ENCODE measurements at regions not wholly inside any gene's neighbourhood (a gene's known extent, or its start where the extent isn't known, plus 50 kb on each side); places are given as distances from the start of the nearest gene placed in this dataset.

DNA sequence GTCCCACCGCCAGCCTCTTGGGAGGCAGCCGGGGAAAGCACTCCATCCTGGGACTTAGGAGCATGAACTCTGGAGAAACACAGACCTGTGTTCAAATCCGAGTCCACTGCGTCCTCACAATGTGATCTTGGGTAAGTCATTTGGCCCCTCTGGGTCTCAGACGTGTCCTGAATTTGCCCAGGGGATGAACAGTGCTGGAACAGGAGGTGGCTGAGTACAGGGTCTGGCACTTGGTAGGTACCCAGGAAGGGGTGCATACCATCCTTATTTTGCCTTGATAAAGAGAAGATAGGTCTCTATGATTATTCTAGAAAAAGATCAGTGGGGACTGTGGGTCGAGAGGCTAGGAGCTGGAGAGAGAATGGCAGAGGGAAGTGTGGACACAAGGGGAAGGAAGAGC, 135.7 kb downstream of the FGF18 start:
- ATAC-seq (ENCODE audit: low read depth) (no peak), DNase-seq (no peak)
- Mint-ChIP-seq H3K4me1 (no peaks in the 10 kb centered on the region), H3K27ac (no peak overlapping the region), H3K9me3 (peaks cover 2% of the 10 kb centered on the region), H3K27me3 (peaks cover 14% of the 10 kb centered on the region), H3K4me3 (no peak overlapping the region), H3K36me3 (no peaks in the 10 kb centered on the region)
- POLR2A ChIA-PET = no interaction called here

GRCh38 chr5:171562822-171563221, 143.4 kb downstream of the FGF18 start:
- POLR2A ChIA-PET = no interaction called here
- ATAC-seq (ENCODE audit: low read depth) (no peak), DNase-seq (no peak)
- no peak overlapping the region for H3K27ac Mint-ChIP-seq
- peaks cover 4% of the 10 kb centered on the region for H3K9me3 Mint-ChIP-seq
- H3K4me1 Mint-ChIP-seq = no peaks in the 10 kb centered on the region
- H3K36me3 Mint-ChIP-seq = no peaks in the 10 kb centered on the region
- peaks cover 22% of the 10 kb centered on the region for H3K27me3 Mint-ChIP-seq
- H3K4me3 Mint-ChIP-seq = no peak overlapping the region

GRCh38 chr5:171568389-171568788, 148.9 kb downstream of the FGF18 start:
- H3K27ac Mint-ChIP-seq = no peak overlapping the region
- POLR2A ChIA-PET = no interaction called here
- no peaks in the 10 kb centered on the region for H3K36me3 Mint-ChIP-seq
- H3K9me3 Mint-ChIP-seq = peaks cover 9% of the 10 kb centered on the region
- H3K4me1 Mint-ChIP-seq = no peaks in the 10 kb centered on the region
- no peak for ATAC-seq (ENCODE audit: low read depth)
- no peak for DNase-seq
- peaks cover 22% of the 10 kb centered on the region for H3K27me3 Mint-ChIP-seq
- H3K4me3 Mint-ChIP-seq = no peak overlapping the region

- no peak for DNase-seq
- POLR2A ChIA-PET = no interaction called here
- Mint-ChIP-seq H3K27ac (no peak overlapping the region), H3K4me3 (no peak overlapping the region), H3K4me1 (no peaks in the 10 kb centered on the region), H3K36me3 (no peaks in the 10 kb centered on the region), H3K9me3 (peaks cover 9% of the 10 kb centered on the region), H3K27me3 (peaks cover 19% of the 10 kb centered on the region)
- ATAC-seq (ENCODE audit: low read depth) = no peak
Observed at GRCh38 chr5:171569065-171569712, 149.7 kb downstream of the FGF18 start.

- H3K36me3 Mint-ChIP-seq = no peaks in the 10 kb centered on the region
Observed at GRCh38 chr5:171570244-171570825, 150.9 kb downstream of the FGF18 start.

DNA sequence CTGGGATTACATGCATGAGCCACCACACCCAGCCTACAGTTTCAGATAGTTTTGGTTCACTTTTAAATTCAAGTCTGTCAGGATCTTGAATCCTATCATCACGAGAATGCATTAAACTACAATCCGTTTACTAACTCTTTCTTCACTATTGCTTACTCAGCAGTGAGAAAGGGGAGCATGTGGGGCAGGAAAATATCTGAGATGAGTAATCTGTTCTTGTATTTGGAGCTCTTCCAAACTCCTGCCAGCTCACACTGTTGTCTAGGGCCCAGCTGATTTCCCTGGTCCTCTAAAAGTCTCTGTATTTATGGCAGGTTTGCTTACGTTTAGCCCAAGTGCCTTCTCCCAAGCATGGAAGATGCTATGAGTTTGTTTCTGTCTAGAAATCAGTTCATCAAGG, 152.2 kb downstream of the FGF18 start:
- peaks cover 9% of the 10 kb centered on the region for H3K9me3 Mint-ChIP-seq
- ATAC-seq (ENCODE audit: low read depth) (no peak), DNase-seq (no peak)
- no peak overlapping the region for H3K27ac Mint-ChIP-seq
- H3K36me3 Mint-ChIP-seq = no peaks in the 10 kb centered on the region
- H3K27me3 Mint-ChIP-seq = peaks cover 17% of the 10 kb centered on the region
- no peak overlapping the region for H3K4me3 Mint-ChIP-seq
- H3K4me1 Mint-ChIP-seq = no peaks in the 10 kb centered on the region
- POLR2A ChIA-PET = no interaction called here

More at GRCh38 chr5:171570244-171570825, 150.9 kb downstream of the FGF18 start:
- ATAC-seq (ENCODE audit: low read depth) (no peak), DNase-seq (no peak)
- peaks cover 9% of the 10 kb centered on the region for H3K9me3 Mint-ChIP-seq
- no peaks in the 10 kb centered on the region for H3K4me1 Mint-ChIP-seq
- POLR2A ChIA-PET = no interaction called here
- no peak overlapping the region for H3K27ac Mint-ChIP-seq
- peaks cover 17% of the 10 kb centered on the region for H3K27me3 Mint-ChIP-seq
- H3K4me3 Mint-ChIP-seq = no peak overlapping the region

DNA sequence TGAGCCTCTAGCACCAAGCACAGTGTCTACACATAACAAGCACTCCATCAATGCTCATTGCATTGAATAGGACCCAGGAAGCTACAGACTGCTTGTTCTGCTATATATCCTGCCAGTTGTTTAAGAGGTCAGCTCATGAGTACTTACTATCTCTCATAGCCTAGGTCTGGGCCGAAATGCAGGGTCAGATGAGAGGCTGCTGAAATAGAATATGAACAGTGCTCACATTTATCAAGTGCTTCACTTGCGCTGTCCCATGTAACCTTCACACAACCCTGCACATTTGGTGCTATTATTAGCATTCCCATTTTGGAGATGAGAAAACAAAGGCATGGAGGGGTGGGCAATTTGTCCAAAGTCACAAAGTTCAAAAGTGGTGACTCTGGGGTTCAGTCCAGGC, 153.6 kb downstream of the FGF18 start:
- no peak overlapping the region for H3K4me3 Mint-ChIP-seq
- H3K27ac Mint-ChIP-seq = no peak overlapping the region
- H3K9me3 Mint-ChIP-seq = peaks cover 7% of the 10 kb centered on the region
- no peak for ATAC-seq (ENCODE audit: low read depth)
- no peaks in the 10 kb centered on the region for H3K36me3 Mint-ChIP-seq
- H3K4me1 Mint-ChIP-seq = no peaks in the 10 kb centered on the region
- no peak for DNase-seq
- H3K27me3 Mint-ChIP-seq = peaks cover 10% of the 10 kb centered on the region
- POLR2A ChIA-PET = no interaction called here

DNA sequence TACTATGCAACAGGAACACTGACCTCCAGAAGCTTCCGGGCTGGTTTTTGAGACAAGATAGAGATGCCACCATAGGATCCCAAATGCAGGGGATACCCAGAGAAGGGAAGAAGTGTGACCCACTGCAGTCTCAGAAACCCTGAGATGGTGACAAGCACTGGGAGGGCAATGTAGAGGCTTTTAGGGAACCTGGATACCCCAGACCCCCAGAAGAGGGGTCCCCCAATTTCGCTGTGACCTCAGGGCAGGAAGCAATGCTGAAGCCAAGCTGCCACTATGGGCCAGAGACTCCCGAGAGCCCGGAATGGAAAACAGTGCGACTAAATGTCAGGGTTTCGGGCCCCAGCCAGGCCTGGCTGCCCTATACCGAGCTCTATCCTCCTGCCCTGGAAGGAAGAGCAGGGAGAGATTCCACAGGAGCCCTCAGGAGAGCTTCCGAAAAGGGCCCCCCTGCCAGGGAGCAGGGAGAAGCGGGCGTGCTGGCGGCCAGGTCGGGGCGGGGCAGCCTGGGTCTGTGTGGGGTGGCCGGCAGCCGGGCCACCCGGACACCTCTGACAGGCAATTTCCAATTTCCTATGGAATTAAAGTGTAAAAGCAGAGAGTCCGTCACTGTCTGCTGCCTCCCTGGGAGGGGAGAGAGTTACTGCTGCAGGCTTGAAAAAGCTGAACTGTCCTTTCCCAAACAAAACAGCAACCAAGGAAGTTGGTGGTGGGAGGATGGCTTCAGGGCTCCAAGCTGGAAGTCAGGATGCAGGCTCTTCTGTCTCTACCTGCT, 154.2 kb downstream of the FGF18 start:
- DNase-seq = no peak
- H3K27me3 Mint-ChIP-seq = peaks cover 6% of the 10 kb centered on the region
- H3K4me3 Mint-ChIP-seq = no peak overlapping the region

GRCh38 chr5:171574376-171574775, 154.9 kb downstream of the FGF18 start:
- H3K36me3 Mint-ChIP-seq = no peaks in the 10 kb centered on the region
- DNase-seq (no peak), ATAC-seq (ENCODE audit: low read depth) (no peak)
- peaks cover 1% of the 10 kb centered on the region for H3K9me3 Mint-ChIP-seq
- no peaks in the 10 kb centered on the region for H3K4me1 Mint-ChIP-seq
- POLR2A ChIA-PET = no interaction called here
- H3K27ac Mint-ChIP-seq = no peak overlapping the region
- H3K27me3 Mint-ChIP-seq = peaks cover 2% of the 10 kb centered on the region
- H3K4me3 Mint-ChIP-seq = no peak overlapping the region

More for the DNA sequence above, 154.2 kb downstream of the FGF18 start:
- H3K9me3 Mint-ChIP-seq = peaks cover 4% of the 10 kb centered on the region
- H3K36me3 Mint-ChIP-seq = no peaks in the 10 kb centered on the region
- no peak overlapping the region for H3K27ac Mint-ChIP-seq
- no peaks in the 10 kb centered on the region for H3K4me1 Mint-ChIP-seq
- POLR2A ChIA-PET = no interaction called here
- no peak for ATAC-seq (ENCODE audit: low read depth)

DNA sequence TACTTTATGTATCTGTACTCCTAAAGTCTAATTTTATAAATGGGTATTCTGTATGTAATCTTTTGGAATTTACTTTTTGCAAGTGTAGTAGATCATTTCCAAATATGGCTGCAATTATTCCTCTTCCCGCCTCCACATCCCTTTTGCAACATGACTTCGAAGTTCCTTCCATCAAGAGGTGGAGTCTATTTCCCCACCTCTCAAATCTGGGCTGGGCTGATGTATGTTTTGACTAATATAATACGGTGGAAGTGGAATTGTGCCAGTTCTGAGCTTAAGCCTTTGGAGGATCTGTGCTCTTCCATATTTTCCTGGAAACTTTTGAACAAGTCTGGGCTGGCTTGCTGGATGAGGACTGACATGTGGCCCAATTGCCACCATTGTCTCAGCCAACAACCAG, 155.9 kb downstream of the FGF18 start:
- no peak overlapping the region for H3K4me3 Mint-ChIP-seq
- no peaks in the 10 kb centered on the region for H3K36me3 Mint-ChIP-seq
- no peak overlapping the region for H3K27ac Mint-ChIP-seq
- POLR2A ChIA-PET = no interaction called here
- DNase-seq (no peak), ATAC-seq (ENCODE audit: low read depth) (no peak)
- H3K4me1 Mint-ChIP-seq = no peaks in the 10 kb centered on the region
- H3K9me3 Mint-ChIP-seq = no peaks in the 10 kb centered on the region
- peaks cover 2% of the 10 kb centered on the region for H3K27me3 Mint-ChIP-seq

DNA sequence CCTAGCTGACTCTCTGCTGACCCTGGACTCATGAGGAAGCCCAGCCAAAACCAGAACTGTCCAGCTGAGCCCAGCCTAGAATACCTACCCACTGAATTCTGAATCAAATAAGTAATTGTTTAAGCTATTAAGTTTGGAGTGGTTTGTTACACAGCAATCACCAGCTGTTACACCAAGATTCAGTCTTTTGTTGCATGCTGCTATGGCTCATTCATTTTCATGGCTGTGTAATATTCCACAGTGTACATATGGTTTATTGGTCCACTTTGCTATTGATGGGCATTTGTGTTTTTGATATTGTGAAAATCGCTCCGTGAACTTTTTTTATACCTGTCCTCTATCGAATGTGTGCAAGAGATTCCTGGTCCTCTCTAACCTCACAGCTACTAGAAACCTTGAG, 156.4 kb downstream of the FGF18 start:
- ATAC-seq (ENCODE audit: low read depth) = no peak
- no peaks in the 10 kb centered on the region for H3K4me1 Mint-ChIP-seq
- POLR2A ChIA-PET = no interaction called here

GRCh38 chr5:171577042-171577758, 157.8 kb downstream of the FGF18 start:
- H3K4me1 Mint-ChIP-seq = no peaks in the 10 kb centered on the region
- no peak overlapping the region for H3K4me3 Mint-ChIP-seq
- no peaks in the 10 kb centered on the region for H3K9me3 Mint-ChIP-seq
- H3K27ac Mint-ChIP-seq = no peak overlapping the region
- no peaks in the 10 kb centered on the region for H3K27me3 Mint-ChIP-seq
- no peak for DNase-seq
- POLR2A ChIA-PET = no interaction called here
- ATAC-seq (ENCODE audit: low read depth) = no peak
- no peaks in the 10 kb centered on the region for H3K36me3 Mint-ChIP-seq

More for the DNA sequence above, 156.4 kb downstream of the FGF18 start:
- H3K36me3 Mint-ChIP-seq = no peaks in the 10 kb centered on the region
- H3K27me3 Mint-ChIP-seq = peaks cover 2% of the 10 kb centered on the region
- no peak overlapping the region for H3K27ac Mint-ChIP-seq
- H3K9me3 Mint-ChIP-seq = no peaks in the 10 kb centered on the region
- H3K4me3 Mint-ChIP-seq = no peak overlapping the region
- no peak for DNase-seq

- ATAC-seq (ENCODE audit: low read depth) (no peak), DNase-seq (no peak)
- POLR2A ChIA-PET = no interaction called here
- Mint-ChIP-seq H3K4me1 (no peaks in the 10 kb centered on the region), H3K9me3 (no peaks in the 10 kb centered on the region), H3K27me3 (no peaks in the 10 kb centered on the region), H3K4me3 (no peak overlapping the region), H3K27ac (no peak overlapping the region), H3K36me3 (no peaks in the 10 kb centered on the region)
Observed at GRCh38 chr5:171578049-171578828, 158.8 kb downstream of the FGF18 start.

Data from activated naive CD8-positive, alpha-beta T cell treated with anti-CD3 and anti-CD28 coated beads, Interleukin-2, amount 10 ng/mL, durations not matched to agents 7 days and 5 days (primary cell).